GM13976 (cell line): ENCODE measurements at regions not wholly inside any gene's neighbourhood (a gene's known extent, or its start where the extent isn't known, plus 50 kb on each side); places are given as distances from the start of the nearest gene placed in this dataset.

Experiments
- DNase-seq: peaks from one replicate; pipeline ENCODE4 v3.0.0; 2012; ENCODE audit warnings: low spot score
- CTCF ChIP-seq: IDR thresholded peaks from 2 replicates; pipeline ENCODE4 v1.5.1; 2012; ENCODE audit warnings: borderline replicate concordance, mild to moderate bottlenecking; ENCODE audit not compliant: insufficient read depth; ENCODE audit errors: extremely low read depth, missing control alignments, control extremely low read depth
- in situ Hi-C: fragments of 300-500 bp; cut with MboI; formaldehyde crosslinking; loops from one replicate; pipeline ENCODE4 v1.12.0; 2022; ENCODE audit warnings: low sequenced_read_pairs, mixed read lengths, inconsistent platforms; ENCODE audit not compliant: unreplicated experiment

GRCh38 chr7:85630904-85631600 lies 444.2 kb upstream of the SEMA3D start:
- in situ Hi-C loops, result no loop called here
- DNase-seq, result no peak
- no peak for TF ChIP-seq CTCF

- no peak for DNase-seq
- no peak for TF ChIP-seq CTCF
- in situ Hi-C loops, result no loop called here
Measured at GRCh38 chr7:85627791-85628586, 441.1 kb upstream of the SEMA3D start.

- no peak for DNase-seq
- in situ Hi-C loops, result no loop called here
- TF ChIP-seq CTCF, result no peak
Measured at GRCh38 chr7:85622059-85622458, 435.2 kb upstream of the SEMA3D start.

DNA sequence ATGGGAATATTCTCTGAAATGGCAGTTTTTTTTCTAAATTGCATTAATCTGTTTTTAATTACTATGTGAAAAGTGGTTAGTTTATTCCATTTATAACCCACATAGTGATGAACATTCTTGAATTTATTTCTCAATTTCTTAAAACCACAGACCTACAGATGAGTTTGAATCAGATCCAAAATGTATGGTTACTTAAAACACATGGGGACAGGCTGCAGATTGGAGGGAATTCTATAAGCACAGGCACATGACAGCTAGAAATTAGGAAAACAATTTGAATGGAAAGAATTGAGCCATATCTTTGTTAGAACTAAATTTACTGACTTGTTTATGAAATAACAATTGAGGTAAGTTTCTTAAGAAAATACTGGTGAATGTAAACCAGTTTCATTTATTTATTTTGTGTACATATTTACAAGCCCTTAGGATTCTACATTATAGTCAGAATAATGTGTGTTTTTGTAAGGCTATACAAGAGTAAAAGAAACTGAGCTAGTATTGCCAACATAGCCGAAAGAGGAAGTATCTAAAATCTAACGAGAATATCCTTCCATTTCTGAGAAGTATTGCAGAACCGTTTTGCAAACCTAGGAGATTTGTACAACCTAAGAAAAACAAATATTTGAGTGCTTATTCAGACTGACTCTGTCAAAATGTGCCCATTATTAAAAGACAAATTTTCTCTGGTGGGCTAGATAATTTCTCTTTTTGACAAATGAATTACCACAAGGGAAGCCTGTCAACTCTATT lies 434.3 kb upstream of the SEMA3D start:
- TF ChIP-seq CTCF, result no peak
- DNase-seq, result no peak
- in situ Hi-C loops, result no loop called here

GRCh38 chr7:85619236-85619635 lies 432.4 kb upstream of the SEMA3D start:
- in situ Hi-C loops, result no loop called here
- no peak for DNase-seq
- TF ChIP-seq CTCF, result no peak

GRCh38 chr7:85614684-85615083 lies 427.8 kb upstream of the SEMA3D start:
- in situ Hi-C loops, result no loop called here
- no peak for DNase-seq
- no peak for TF ChIP-seq CTCF
